Loucy (cell line): ENCODE measurements at regions not wholly inside any gene's neighbourhood (a gene's known extent, or its start where the extent isn't known, plus 50 kb on each side); places are given as distances from the start of the nearest gene placed in this dataset.

Experiments used
- EZH2phosphoT487 ChIP-seq: fragments of 200-600 bp; IDR thresholded peaks from 2 replicates; pipeline ENCODE4 v1.6.1; 2018; ENCODE audit warnings: antibody characterized with exemption, mild to moderate bottlenecking, moderate library complexity, borderline replicate concordance
- TF ChIP-seq, protein P1 (sequence below): fragments of 200-600 bp; sonication (generic); conservative IDR thresholded peaks from 2 replicates; pipeline ENCODE4 v1.5.1; 2014; ENCODE audit warnings: mild to moderate bottlenecking, antibody characterized with exemption, low read length

DNA sequence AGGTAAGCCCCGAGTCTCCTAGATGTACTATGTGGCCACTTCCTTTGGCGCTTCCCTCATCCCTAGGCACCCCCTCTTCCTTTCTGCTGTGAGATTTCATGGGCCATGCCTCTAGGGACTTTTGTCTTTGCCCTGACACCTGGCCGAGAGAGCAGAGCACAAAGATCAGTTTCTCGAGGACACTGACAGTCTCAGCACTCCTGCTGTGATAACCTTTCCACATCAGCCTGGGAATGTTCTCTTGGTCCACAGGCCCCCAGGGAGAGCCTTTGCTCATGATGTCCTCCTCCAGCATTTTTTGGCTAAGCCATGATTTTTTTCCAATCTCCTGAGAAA, 127.0 kb upstream of the CPEB4 start:
- TF ChIP-seq, protein P1, sequence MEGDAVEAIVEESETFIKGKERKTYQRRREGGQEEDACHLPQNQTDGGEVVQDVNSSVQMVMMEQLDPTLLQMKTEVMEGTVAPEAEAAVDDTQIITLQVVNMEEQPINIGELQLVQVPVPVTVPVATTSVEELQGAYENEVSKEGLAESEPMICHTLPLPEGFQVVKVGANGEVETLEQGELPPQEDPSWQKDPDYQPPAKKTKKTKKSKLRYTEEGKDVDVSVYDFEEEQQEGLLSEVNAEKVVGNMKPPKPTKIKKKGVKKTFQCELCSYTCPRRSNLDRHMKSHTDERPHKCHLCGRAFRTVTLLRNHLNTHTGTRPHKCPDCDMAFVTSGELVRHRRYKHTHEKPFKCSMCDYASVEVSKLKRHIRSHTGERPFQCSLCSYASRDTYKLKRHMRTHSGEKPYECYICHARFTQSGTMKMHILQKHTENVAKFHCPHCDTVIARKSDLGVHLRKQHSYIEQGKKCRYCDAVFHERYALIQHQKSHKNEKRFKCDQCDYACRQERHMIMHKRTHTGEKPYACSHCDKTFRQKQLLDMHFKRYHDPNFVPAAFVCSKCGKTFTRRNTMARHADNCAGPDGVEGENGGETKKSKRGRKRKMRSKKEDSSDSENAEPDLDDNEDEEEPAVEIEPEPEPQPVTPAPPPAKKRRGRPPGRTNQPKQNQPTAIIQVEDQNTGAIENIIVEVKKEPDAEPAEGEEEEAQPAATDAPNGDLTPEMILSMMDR = no peak
- TF ChIP-seq EZH2phosphoT487 = no peak
